HepG2 (cell line): ENCODE measurements at regions not wholly inside any gene's neighbourhood (a gene's known extent, or its start where the extent isn't known, plus 50 kb on each side); places are given as distances from the start of the nearest gene placed in this dataset.

ENCODE experiments used
- CTCF ChIP-seq: sonication (generic); formaldehyde crosslinking; IDR thresholded peaks from 2 replicates; pipeline ENCODE4 v1.5.0; 2020; ENCODE audit warnings: mild to moderate bottlenecking, missing genetic modification reagents, moderate library complexity
- ESRRA ChIP-seq: sonication (generic); formaldehyde crosslinking; IDR thresholded peaks from 2 replicates; pipeline ENCODE4 v1.5.1; 2020; ENCODE audit warnings: mild to moderate bottlenecking, low read depth, missing genetic modification reagents
- FOXP1 ChIP-seq, 2 experiments: fragments of 450-650 bp in 1 of 2; IDR thresholded peaks; 2 replicates each; pipeline ENCODE4 v1.6.1; 2017 to 2018; ENCODE audit warnings: antibody characterized with exemption in 1 of 2
- HDAC6 ChIP-seq: fragments of 200-600 bp; sonication (generic); IDR thresholded peaks from 2 replicates; pipeline ENCODE4 v1.7.0; 2017; ENCODE audit warnings: mild to moderate bottlenecking, antibody characterized with exemption, low read length, low read depth
- HNRNPH1 ChIP-seq: fragments of 200-400 bp; formaldehyde crosslinking; optimal IDR thresholded peaks from 2 replicates; pipeline ENCODE3; 2017; ENCODE audit warnings: mild to moderate bottlenecking, low read depth, low read length
- JUN ChIP-seq: sonication (generic); formaldehyde crosslinking; IDR thresholded peaks from 2 replicates; pipeline ENCODE4 v1.4.0; 2020; ENCODE audit warnings: mild to moderate bottlenecking, missing genetic modification reagents
- MXD1 ChIP-seq: sonication (generic); formaldehyde crosslinking; IDR thresholded peaks from 2 replicates; pipeline ENCODE4 v1.4.0; 2020; ENCODE audit warnings: mild to moderate bottlenecking, missing genetic modification reagents
- PBX2 ChIP-seq: IDR thresholded peaks from 2 replicates; pipeline ENCODE4 v1.6.1; 2016; ENCODE audit warnings: control low read depth
- POLR2A ChIP-seq, 2 experiments: IDR thresholded peaks; 2 replicates each; pipeline ENCODE4 v1.6.1; 2011; ENCODE audit warnings: low read depth in 2 of 2, low read length in 2 of 2, mild to moderate bottlenecking in 1 of 2, moderate library complexity in 1 of 2; ENCODE audit not compliant: insufficient read depth in 1 of 2
- RAD21 ChIP-seq: fragments of 450-650 bp; formaldehyde crosslinking; IDR thresholded peaks from 2 replicates; pipeline ENCODE4 v1.5.0; 2020; ENCODE audit warnings: mild to moderate bottlenecking
- RFXAP ChIP-seq: sonication (generic); formaldehyde crosslinking; IDR thresholded peaks from 2 replicates; pipeline ENCODE4 v1.4.0; 2020; ENCODE audit warnings: missing genetic modification reagents, borderline replicate concordance
- RORA ChIP-seq: sonication (generic); formaldehyde crosslinking; IDR thresholded peaks from 2 replicates; pipeline ENCODE4 v1.5.0; 2020; ENCODE audit warnings: mild to moderate bottlenecking, missing genetic modification reagents, moderate library complexity
- THAP9 ChIP-seq: sonication (generic); formaldehyde crosslinking; IDR thresholded peaks from 2 replicates; pipeline ENCODE4; 2020; ENCODE audit warnings: missing genetic modification reagents, mild to moderate bottlenecking, borderline replicate concordance

- TF ChIP-seq MXD1 (CRISPR knock-in tag) (no peak), FOXP1 (IDR thresholded peaks at IDR 0.05) (no peak), FOXP1 (CRISPR knock-in tag; IDR thresholded peaks at IDR 0.05) (no peak), RORA (CRISPR knock-in tag) (no peak), HDAC6 (no peak), PBX2 (no peak), ESRRA (CRISPR knock-in tag) (no peak), RAD21 (CRISPR knock-in tag) (no peak), POLR2A (IDR thresholded peaks at IDR 0.05; ENCODE audit: insufficient read depth in 1 of 2, low read depth in 2 of 2, low read length in 2 of 2) (no peak), HNRNPH1 (no peak), JUN (CRISPR knock-in tag) (no peak), THAP9 (CRISPR knock-in tag) (no peak), CTCF (CRISPR knock-in tag) (no peak), RFXAP (CRISPR knock-in tag) (no peak)
These were observed 138.7 kb downstream of the DISP1 start for GRCh38 chr1:222953585-222953984.
